SK-N-SH (cell line): ENCODE measurements at regions not wholly inside any gene's neighbourhood (a gene's known extent, or its start where the extent isn't known, plus 50 kb on each side); places are given as distances from the start of the nearest gene placed in this dataset.

Experiments used
- CTCF ChIA-PET: fragments of 300-600, 350-600 bp; formaldehyde crosslinking; extraction: SDS; loops from one replicate; lab custom pipeline; 2021; lab: Yijun Ruan, JAX
- POLR2A ChIA-PET: fragments of 350-600 bp; sonication (Branson Sonifier 250); formaldehyde crosslinking; extraction: SDS; loops from one replicate; lab custom pipeline; 2020; ENCODE audit warnings: antibody characterized with exemption, inconsistent platforms; lab: Yijun Ruan, JAX
- DNase-seq: peaks from one replicate; pipeline ENCODE4 v3.0.0; 2012
- H2AFZ ChIP-seq: fragments of 200-600 bp; sonication (generic); 2 replicates; pipeline ENCODE4 v1.8.1; 2016; ENCODE audit warnings: antibody characterized with exemption, mild to moderate bottlenecking, low read depth
- H3F3A ChIP-seq: fragments of 200-600 bp; sonication (generic); replicated peaks from 2 replicates; pipeline ENCODE3; 2016; ENCODE audit warnings: antibody characterized with exemption, mild to moderate bottlenecking; ENCODE audit not compliant: insufficient read depth
- H3K27ac ChIP-seq, 2 experiments: fragments of 200-500 bp in 1 of 2; fragments of 200-600 bp in 1 of 2; sonication (Bioruptor generic) in 1 of 2; sonication (generic), shearing (Covaris generic) in 1 of 2; 2 replicates each; pipeline versions ENCODE4 v1.5.1 to v1.6.1; 2014 to 2016; ENCODE audit warnings: low read depth in 2 of 2, inconsistent platforms in 1 of 2, low read length in 1 of 2, mild to moderate bottlenecking in 1 of 2, mixed read lengths in 1 of 2
- H3K27me3 ChIP-seq: fragments of 200-600 bp; sonication (generic), shearing (Covaris generic); 2 replicates; pipeline ENCODE4 v1.6.1; 2016; ENCODE audit warnings: mixed run types; ENCODE audit not compliant: insufficient read depth
- H3K36me3 ChIP-seq, 2 experiments: fragments of 200-500 bp in 1 of 2; fragments of 200-600 bp in 1 of 2; sonication (Bioruptor generic) in 1 of 2; sonication (generic) in 1 of 2; replicated peaks in 1 of 2; 2 replicates each; pipeline versions ENCODE3 to v1.5.1; 2014 to 2016; ENCODE audit warnings: low read length in 1 of 2, mild to moderate bottlenecking in 1 of 2; ENCODE audit not compliant: insufficient read depth in 2 of 2, control insufficient read depth in 1 of 2
- H3K4me1 ChIP-seq, 2 experiments: fragments of 200-500 bp in 1 of 2; fragments of 200-600 bp in 1 of 2; sonication (Bioruptor generic) in 1 of 2; sonication (generic), shearing (Covaris generic) in 1 of 2; 2 replicates each; pipeline versions ENCODE4 v1.5.1 to v1.6.1; 2014 to 2016; ENCODE audit warnings: low read depth in 1 of 2, low read length in 1 of 2, mixed run types in 1 of 2; ENCODE audit not compliant: insufficient read depth in 2 of 2, control insufficient read depth in 1 of 2
- H3K4me2 ChIP-seq: fragments of 200-600 bp; sonication (generic), shearing (Covaris generic); 2 replicates; pipeline ENCODE4 v1.6.1; 2017; ENCODE audit warnings: mixed run types
- H3K4me3 ChIP-seq, 2 experiments: fragments of 200-500 bp in 1 of 2; fragments of 200-600 bp in 1 of 2; sonication (Bioruptor generic) in 1 of 2; sonication (generic), shearing (Covaris generic) in 1 of 2; 2 replicates each; pipeline versions ENCODE4 v1.5.1 to v1.8.1; 2014 to 2016; ENCODE audit warnings: low read depth in 2 of 2, inconsistent platforms in 1 of 2, low read length in 1 of 2, mild to moderate bottlenecking in 1 of 2, mixed read lengths in 1 of 2, moderate library complexity in 1 of 2
- H3K79me2 ChIP-seq: fragments of 200-600 bp; sonication (generic); 2 replicates; pipeline ENCODE4 v1.8.1; 2017; ENCODE audit warnings: mild to moderate bottlenecking; ENCODE audit not compliant: insufficient read depth
- H3K9ac ChIP-seq: fragments of 200-600 bp; sonication (generic); 2 replicates; pipeline ENCODE4 v1.6.1; 2017; ENCODE audit warnings: mixed run types
- H3K9me2 ChIP-seq: fragments of 200-600 bp; sonication (generic); 2 replicates; pipeline ENCODE4 v1.6.1; 2017; ENCODE audit warnings: mixed run types
- H3K9me3 ChIP-seq: fragments of 200-600 bp; sonication (generic); 2 replicates; pipeline ENCODE4 v1.6.1; 2017; ENCODE audit warnings: mixed run types, mild to moderate bottlenecking, moderate library complexity
- H4K20me1 ChIP-seq: fragments of 200-600 bp; sonication (generic); 2 replicates; pipeline ENCODE4 v1.6.1; 2017; ENCODE audit warnings: mild to moderate bottlenecking, mixed run types; ENCODE audit not compliant: insufficient read depth
- EP300 ChIP-seq, 2 experiments: IDR thresholded peaks; 2 replicates each; pipeline versions ENCODE4 v1.4.0 to v1.6.1; 2012; ENCODE audit warnings: borderline replicate concordance in 1 of 2, low read depth in 1 of 2, low read length in 1 of 2
- FOXJ3 ChIP-seq: sonication (generic); formaldehyde crosslinking; IDR thresholded peaks from 2 replicates; pipeline ENCODE4 v1.5.1; 2020; ENCODE audit warnings: mild to moderate bottlenecking, missing genetic modification reagents
- GATA2 ChIP-seq: sonication (generic); formaldehyde crosslinking; IDR thresholded peaks from 2 replicates; pipeline ENCODE4 v1.5.0; 2020; ENCODE audit warnings: mild to moderate bottlenecking, missing genetic modification reagents
- NFIC ChIP-seq: IDR thresholded peaks from 2 replicates; pipeline ENCODE4 v1.4.0; 2012; ENCODE audit warnings: borderline replicate concordance
- NRF1 ChIP-seq: IDR thresholded peaks from 2 replicates; pipeline ENCODE4 v1.6.1; 2012; ENCODE audit warnings: low read depth, mild to moderate bottlenecking, low read length
- POLR2AphosphoS5 ChIP-seq: IDR thresholded peaks from 2 replicates; pipeline ENCODE4 v1.6.1; 2012; ENCODE audit warnings: low read depth, low read length
- REST ChIP-seq: IDR thresholded peaks from 2 replicates; pipeline ENCODE4 v1.6.1; 2012; ENCODE audit warnings: mild to moderate bottlenecking, low read depth, low read length, moderate library complexity
- WGBS: methylation state at CpG from one replicate; pipeline ENCODE4 v1.1.6; 2017; ENCODE audit warnings: low lambda C conversion rate; 5-methylcytosine and 5-hydroxymethylcytosine counted together

GRCh38 chr5:74152136-74152535 lies 488.4 kb downstream of the ENC1 start (continued):
- no peak for TF ChIP-seq REST
- no peak for TF ChIP-seq POLR2AphosphoS5
- no peak for TF ChIP-seq NRF1
- TF ChIP-seq NFIC: no peak

- H3K4me1 ChIP-seq: peaks cover 0 to 11% of the 10 kb centered on the region in 2 experiments; a peak in 1 of 4 replicates
These were observed 491.1 kb downstream of the ENC1 start for GRCh38 chr5:74149395-74149794.

GRCh38 chr5:74148321-74148720 lies 492.2 kb downstream of the ENC1 start:
- DNase-seq: no peak
- no peak overlapping the region for H3K4me2 ChIP-seq
- H2AFZ ChIP-seq: no peak overlapping the region
- ChIA-PET POLR2A (no interaction called here), CTCF (no interaction called here)
- H3K9ac ChIP-seq: no peak overlapping the region
- H3K27me3 ChIP-seq: no peaks in the 10 kb centered on the region
- H3K27ac ChIP-seq: peak overlapping the region in 1 of 2 experiments; percentile 53; a peak in 1 of 4 replicates
- H4K20me1 ChIP-seq: no peaks in the 10 kb centered on the region
- H3K79me2 ChIP-seq: no peaks in the 10 kb centered on the region
- no peak overlapping the region for H3K4me3 ChIP-seq
- no peaks in the 10 kb centered on the region for H3K9me3 ChIP-seq
- no peaks in the 10 kb centered on the region for H3K9me2 ChIP-seq
- no peaks in the 10 kb centered on the region for H3K36me3 ChIP-seq
- no peaks in the 10 kb centered on the region for H3F3A ChIP-seq
- no peak for TF ChIP-seq GATA2
- 0 out of 4 replicates have a peak, but pooled peaks of 1 of the 2 experiments have one; percentile 23 for TF ChIP-seq EP300 (IDR thresholded peaks at IDR 0.05; ENCODE audit: borderline replicate concordance in 1 of 2, low read depth in 1 of 2, low read length in 1 of 2)
- TF ChIP-seq, all 33 proteins: peak for 1
- peaks cover 0 to 11% of the 10 kb centered on the region in 2 experiments; a peak in 1 of 4 replicates for H3K4me1 ChIP-seq

More at GRCh38 chr5:74149395-74149794, 491.1 kb downstream of the ENC1 start:
- no peak for TF ChIP-seq FOXJ3 (CRISPR knock-in tag)
- Histone ChIP-seq H2AFZ (no peak overlapping the region), H3K9ac (no peak overlapping the region), H4K20me1 (no peaks in the 10 kb centered on the region), H3F3A (no peaks in the 10 kb centered on the region), H3K36me3 (no peaks in the 10 kb centered on the region), H3K4me2 (no peak overlapping the region), H3K27me3 (no peaks in the 10 kb centered on the region), H3K79me2 (no peaks in the 10 kb centered on the region), H3K4me3 (no peak overlapping the region), H3K27ac (peak overlapping the region in 1 of 2 experiments; percentile 35; a peak in 2 of 4 replicates), H3K9me2 (no peaks in the 10 kb centered on the region), H3K9me3 (no peaks in the 10 kb centered on the region)
- POLR2A ChIA-PET: no interaction called here
- DNase-seq: no peak
- CTCF ChIA-PET: no interaction called here
- WGBS: 45% methylated on average over 3 of the region's 3 CpGs
